ENCODE measurements at regions not wholly inside any gene's neighbourhood (a gene's known extent, or its start where the extent isn't known, plus 50 kb on each side); places are given as distances from the start of the nearest gene placed in this dataset.

DNA sequence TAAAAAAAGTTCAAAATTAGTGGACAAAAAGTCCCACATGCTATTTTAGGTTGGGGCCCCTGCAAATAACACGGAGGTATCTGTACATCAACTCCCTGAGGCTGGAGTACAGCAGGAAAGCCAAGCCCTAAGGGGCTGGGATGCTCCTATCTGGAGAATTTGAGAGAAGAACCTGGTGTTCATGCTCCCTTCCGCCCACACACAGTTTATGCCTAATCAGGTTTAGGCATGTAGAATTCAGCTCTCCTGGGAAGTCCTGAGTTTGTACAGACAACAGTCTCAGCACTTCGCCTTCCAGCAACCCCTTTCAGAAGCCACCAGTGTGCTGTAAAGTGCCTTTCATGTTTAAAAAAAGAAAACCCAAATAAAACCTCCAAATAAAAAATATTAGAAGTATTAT, 237.3 kb upstream of the GRIP1 start:
- DNase-seq: no peak

DNA sequence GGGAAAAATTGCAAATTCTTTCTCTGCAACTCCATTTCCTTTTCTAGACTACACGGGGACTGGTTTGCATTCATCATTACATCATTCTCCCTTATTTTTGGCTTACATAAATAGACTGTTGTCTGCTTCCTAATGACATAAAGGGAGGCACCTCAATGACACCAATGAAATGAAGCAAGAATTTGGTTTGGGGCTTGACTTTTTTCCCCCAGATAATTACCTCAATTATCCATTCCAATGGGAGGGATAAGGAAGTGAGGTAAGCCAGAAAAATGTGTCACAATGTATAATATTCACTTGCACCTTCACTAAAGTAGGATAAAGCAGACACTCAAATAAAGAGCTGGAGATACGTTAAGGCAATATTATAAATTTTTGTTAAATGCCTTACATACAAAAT, 240.6 kb upstream of the GRIP1 start:
- DNase-seq: no peak

DNA sequence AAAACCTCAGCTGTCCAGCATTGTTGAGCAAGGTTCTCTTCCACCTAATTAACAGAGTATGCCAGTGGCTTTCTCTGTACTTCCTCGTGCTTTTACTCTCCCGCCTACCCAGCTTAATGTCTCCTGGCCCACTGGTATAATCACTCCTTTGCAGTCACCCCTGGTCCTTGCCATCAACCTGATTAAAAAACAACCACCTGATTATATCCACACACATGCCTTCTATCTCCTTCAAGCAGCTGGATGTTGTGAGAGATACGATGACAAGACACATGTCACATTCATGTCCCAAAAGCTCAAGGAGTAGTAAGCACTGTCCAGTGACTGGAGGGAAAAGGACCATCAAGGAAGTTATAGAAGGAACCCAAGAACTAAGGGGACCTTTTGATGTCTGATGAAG, 241.3 kb upstream of the GRIP1 start:
- no peak for DNase-seq

DNA sequence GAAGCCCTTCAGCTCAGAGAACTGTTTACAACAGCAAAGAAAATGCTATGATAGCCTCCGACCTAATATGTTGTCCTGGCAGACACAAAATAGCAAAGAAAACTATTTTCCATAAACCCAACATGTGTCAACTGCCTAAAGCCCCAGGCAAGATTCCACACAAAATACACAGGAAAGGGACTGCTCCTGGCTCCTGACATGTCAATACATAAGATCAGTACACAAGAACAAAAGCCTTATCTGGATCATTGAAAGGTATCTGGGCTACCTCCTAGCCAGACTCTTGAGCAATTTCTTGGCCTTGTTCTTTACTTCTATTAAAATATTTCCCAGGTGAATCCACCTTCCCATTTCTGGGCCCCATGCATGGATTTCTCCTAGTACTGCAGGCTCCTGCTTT, 242.3 kb upstream of the GRIP1 start:
- DNase-seq: no peak

DNA sequence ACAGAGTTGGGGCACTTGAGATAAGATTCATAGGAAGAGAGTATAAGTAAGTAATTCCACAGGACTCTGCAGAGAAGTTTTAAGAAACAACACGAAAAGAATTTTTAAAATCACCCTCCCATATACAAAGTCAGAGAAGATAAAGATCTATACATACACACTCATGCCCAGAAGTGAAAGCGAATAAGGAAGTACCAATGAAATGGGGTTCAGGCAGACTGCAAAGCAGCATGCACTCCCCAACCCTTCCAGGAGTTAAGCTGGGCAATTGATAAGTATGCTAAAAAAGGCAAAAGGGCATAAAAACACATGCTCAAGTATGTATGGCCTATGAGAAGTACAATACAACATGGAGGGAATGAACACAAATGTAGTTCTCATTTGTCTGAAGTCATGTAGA, 246.2 kb upstream of the GRIP1 start:
- DNase-seq: no peak

DNA sequence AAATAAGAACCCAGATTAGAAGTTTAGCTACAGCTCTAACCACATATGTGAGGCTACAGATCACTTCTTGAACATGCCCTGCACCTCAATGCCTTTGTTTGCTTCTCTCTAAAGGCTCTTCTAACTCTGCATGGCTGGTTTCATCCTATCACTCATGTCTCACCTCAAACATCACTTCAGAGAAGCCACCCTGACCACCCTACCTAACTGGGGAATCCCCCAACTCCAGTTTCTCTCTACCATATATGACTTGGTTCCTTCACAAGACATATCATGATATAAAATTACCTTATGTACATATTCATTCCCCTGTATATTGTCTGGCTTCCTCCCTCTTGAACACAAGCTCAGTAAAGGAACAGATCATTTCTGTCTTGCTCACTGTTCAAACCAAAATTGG, 250.2 kb upstream of the GRIP1 start:
- no peak for DNase-seq

DNA sequence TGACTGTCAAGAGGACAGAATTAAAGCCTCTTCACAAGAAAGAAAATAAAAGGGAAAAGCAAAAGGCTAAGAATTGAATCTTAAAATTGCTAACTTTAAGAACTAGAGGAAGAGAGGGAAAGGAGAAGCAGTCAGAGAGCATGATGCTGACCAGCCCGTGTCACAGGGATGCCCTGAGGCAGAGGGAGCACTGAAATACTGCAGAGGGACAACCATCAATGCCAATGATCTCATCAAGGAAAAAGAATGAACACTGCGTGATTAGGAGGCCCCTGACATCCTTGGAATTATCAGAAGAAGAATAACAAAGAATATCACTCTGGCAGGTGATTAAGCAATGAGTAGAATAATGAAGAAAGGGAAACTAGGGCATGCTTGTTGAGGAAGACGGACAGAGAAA, 252.2 kb upstream of the GRIP1 start:
- no peak for DNase-seq

DNA sequence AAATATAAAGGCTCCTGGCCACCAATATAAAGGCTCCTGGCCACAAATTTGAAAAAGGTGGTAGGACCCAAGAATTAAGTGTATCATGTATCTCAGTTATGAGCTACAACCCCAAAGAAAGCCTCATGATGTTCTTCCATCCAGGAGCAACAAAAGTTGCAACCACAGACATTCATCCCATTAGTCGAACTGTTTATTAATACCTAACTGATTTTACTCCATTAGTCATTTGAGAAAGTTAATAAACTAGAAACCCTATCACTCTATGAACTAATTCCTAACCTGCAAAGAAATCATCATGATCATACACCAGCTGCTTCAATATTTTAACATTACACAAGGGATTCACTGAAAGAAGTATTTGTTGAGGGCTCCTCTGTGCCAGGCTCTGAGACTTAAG, 253.2 kb upstream of the GRIP1 start:
- no peak for DNase-seq

DNA sequence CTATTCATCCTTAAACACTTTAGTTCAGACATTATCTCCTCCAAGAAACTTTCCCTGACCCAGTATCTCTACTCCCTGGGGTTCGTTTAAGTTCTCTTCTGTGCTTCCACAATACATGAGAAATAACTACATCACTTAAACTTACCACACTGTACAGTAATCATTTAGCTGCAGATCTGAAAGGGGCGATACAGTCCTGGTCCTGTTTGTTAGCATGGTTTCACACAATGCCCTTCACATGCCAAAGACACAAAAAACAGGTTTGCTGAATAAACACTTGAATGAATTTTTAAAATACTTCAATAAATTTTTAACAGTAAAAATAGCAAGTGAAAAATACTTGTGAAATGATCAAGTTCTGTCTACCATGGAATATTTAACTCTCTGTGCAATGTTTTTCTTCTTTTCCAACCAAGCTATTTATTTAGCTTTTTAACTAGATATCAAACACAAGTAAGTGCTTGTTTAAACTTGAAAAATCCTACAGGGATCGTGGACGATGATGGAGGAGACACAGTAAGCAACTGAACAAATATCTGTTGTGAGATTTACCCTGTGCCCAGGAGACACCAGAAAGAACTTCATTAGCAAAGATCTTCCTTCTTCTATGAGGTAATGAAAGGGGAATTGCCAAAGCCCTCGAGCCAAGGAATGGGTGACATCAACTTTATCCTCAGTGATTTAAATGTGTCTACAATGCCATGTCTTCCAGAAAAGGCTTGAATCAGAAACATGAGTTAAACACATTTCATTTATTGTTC, 255.6 kb upstream of the GRIP1 start:
- DNase-seq: no peak

DNA sequence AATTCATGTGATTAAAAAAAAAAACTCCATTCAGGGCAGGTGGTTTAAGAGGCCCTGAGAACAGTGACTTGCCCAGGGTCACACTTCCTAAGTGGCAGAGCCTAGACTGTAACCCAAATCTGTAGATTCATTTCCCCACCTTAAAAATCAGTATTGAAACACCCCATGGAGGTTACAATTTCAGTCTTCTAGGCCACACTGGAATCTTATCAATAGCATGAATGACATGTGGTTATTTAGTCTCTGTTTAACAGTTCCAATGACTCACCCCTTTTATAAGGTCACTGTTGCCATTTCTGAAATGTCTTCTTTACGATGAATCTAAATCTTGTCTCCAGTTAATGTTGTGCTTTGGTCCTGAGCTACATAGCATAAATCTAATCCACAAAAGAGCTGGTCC, 262.3 kb upstream of the GRIP1 start:
- DNase-seq: no peak

DNA sequence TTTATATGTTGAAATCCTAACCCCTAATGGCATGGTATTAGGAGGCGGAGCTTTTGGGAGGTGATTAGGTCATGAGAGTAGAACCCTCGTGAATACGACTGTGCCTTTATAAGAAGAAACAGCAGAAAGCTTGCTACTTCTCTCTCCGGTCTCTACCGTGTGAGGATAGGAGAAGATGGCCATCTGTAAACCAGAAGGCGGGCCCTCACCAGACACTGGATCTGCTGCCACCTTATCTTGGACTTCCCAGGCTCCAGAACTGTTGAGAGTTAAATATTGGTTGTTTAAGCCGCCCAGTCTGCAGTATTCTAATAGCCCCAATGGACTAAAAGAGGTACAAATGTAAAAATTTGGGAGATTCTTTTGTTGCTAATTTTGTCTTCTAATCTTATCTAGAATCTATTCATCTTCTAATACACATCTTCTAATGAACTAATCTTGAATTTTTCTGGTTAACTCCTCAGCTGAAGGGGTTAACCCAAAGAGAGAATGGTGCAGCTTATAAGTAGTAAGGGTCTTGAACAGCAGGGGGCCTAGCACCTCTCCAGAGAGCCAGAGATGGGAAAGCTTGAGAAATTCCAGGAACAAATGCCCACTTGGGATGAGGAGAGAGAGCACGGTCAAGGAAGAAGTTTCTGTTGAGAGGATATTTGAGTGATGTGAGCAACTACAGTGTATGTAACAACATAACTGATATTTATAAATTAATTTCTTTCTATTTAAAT, 264.0 kb upstream of the GRIP1 start:
- no peak for DNase-seq

DNA sequence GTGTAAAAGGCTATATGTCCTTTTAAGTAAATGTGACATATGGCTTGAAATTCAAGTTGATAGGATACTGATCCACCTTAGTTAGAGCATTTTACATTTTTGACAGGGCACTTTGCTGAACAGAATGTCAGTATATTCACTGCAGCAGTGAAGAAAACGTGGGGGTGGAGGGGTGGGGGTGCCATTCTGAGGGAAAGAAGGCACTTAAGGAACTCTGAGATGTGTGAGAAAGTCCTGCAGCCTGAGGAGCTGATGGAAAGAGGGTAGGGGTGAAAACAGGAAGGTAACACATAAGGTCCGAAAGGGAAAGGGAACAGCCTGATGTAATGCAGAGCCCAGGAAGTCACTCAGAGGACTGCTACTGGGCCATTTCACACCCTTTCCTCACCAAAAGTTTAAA, 265.5 kb upstream of the GRIP1 start:
- DNase-seq: no peak

DNA sequence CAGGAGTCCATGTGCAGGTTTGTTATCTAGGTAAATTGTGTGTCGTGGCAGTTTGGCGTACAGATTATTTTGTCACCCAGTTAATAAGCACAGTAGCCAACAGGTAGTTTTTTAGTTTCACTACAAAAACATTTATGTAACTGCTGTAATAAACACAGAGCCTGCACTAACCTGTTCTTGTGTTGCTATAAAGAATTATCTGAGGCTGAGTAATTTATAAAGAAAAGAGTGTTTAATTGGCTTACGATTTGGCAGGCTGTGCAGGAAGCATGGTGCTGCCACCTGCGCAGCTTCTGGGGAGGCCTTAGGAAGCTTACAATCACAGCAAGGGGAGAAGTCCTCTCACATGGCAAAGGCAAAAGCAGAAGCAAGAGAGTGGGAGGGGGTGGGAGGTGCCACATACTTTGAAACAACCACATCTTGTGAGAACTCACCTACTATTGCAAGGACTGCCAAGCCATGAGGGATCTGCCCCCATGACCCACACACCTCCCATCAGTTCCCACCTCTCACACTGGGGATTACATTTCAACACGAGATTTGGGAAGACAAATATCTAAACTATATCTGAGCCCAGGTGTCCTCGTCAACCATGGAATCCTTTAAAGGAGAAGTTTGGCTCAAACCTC, 266.4 kb upstream of the GRIP1 start:
- DNase-seq: no peak

DNA sequence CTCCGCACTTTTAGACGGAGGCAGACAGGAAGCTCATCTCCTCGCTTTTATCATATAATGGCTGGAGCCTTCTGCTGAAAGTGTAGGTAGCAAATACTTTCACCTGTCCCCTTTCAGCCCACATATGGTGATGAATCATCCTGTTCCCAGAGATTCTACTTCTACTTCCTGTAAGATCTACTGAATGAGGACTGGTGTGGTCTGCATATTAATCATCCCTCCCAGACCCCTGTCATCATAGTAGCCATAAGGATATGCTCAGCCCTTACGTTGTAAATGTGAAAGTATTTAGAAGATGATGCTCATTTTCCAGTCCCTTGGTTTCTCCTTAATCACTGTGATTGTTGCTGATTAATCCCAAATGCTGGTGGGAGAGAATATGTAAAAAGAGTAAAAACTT, 268.2 kb upstream of the GRIP1 start:
- DNase-seq: no peak

DNA sequence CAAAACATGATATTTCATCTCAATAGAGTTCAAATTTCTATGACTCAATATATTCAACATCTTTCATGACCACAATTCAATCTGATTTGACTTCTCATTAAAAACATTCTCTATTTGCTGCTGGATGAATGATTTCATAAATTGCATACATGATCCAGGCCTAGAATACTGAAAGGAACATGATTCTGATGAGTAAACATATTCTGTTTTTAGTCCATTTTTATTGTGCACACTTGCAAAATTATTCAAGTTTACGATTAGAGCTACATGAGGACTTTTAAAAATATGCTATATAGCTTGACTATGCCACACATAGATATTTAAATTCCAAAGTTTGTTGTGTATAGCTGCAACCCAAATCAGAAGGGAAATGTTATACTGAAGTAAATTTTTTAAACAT, 273.8 kb upstream of the GRIP1 start:
- no peak for DNase-seq

DNA sequence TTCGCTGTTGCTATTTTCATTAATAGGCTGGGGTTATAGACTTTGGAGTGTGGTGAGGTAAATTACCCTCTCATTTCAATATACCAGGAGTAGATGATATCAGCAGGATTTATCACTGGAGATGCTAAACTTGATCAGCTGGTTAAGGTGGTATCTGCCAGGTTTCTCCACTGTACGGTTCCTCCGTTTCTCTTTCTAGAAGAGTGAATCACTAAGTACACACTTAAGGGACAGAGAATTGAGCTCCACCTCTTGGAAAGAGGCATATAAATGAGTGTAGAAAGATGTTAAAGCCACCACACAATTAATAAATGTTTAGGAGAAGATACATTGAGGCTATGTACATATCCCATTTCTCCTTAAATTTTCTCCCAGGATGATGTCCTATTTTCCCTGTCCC, 277.4 kb upstream of the GRIP1 start:
- DNase-seq: no peak

DNA sequence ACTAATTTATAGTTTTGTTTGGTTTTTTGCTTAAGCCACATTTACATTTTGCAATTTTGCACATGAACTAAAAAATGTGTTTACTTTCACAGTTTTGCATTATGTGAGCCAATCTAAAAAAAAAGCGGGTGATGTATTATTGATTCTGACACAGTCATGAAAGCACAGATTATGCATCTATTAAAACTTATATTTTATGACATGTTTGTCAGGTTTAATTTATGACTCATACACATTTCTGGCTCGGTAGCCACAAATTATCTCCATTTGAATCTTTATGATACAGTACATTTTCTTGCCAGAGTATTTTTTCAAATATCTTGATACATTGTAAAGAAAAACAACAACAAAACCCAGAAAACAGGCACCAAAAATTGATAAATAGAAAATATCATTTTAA, 280.4 kb upstream of the GRIP1 start:
- DNase-seq: no peak

DNA sequence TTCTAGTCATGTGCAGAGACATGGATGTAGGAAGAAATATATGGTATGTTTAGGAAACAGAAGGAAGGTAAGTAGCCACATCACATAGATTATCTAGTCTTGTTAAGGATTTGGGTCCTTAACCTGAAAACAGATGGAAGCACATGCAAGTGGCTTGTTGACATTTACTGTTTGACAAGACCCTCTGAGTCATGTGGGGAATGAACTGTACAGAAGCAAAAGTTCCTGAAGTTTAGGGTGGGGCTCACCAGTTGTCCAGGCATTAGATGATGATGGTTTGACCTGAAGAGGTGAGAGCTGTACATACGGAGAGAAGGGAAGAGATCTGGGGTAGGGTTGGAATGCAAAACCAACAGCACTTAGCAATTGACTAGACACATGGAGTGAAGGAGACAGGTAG, 281.1 kb upstream of the GRIP1 start:
- no peak for DNase-seq

DNA sequence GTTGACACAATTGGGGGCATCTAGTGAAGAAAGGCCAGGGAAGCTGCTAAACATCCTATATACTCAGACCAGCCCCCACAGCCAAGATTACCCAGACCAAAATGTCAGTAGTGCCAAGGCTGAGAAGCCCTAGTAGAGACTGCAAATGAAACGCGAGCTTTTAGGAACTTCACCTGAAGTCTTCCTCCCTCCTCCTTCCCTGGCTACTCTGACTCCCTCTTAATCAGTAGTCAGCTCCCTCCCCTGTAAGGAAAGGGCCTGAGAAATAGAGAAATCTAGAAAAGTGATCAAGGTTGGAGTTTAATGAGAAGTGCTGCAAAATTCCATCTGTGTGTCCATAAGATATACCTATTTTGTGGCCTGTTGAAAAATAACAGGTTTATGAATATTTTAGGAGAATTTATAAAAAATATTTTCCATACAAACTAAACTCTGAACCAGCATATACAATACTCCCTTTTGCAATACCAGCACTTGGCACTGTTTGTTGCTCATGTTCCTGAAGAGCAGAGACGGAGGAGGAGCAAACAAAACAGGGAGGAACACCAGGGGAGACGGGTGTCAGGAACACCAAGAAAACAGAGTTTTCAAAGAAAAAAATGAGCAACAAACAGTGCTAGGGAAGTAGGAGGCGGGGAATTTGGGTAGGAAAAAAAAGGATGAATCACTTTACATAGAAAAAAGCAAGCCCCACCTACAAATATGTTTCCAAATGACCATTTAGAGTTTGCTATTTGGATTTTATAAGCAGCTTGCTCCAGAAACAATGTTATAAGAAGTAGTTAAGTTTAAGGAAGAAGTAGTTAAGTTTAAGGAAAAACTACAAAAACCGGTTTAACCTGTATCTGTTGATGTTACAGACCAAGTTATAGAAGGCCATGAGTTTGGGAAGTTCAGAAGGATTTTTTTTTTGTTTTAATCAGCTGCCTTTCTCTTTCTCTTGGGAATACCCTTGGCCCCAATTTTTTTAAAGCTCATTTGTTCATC, 282.1 kb upstream of the GRIP1 start:
- no peak for DNase-seq

DNA sequence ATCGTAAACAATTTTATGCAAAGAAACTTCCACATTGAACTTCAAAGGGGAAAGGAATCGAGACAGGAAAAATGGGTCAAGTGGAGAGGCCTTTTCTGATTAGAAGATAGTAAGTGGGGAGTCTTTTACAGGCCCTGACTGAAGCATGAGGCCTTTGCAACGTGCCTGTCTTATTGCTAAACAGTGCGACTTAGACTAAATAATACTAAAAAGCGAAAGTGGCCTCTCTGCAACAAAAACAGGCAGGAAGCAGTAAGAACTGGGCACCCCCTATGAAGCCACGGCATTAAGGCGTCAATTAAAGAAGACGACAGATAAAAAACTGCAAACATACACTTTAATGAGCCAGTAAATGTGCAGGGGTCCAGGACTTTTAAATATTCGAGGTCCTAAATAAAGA, 283.4 kb upstream of the GRIP1 start:
- DNase-seq: no peak

DNA sequence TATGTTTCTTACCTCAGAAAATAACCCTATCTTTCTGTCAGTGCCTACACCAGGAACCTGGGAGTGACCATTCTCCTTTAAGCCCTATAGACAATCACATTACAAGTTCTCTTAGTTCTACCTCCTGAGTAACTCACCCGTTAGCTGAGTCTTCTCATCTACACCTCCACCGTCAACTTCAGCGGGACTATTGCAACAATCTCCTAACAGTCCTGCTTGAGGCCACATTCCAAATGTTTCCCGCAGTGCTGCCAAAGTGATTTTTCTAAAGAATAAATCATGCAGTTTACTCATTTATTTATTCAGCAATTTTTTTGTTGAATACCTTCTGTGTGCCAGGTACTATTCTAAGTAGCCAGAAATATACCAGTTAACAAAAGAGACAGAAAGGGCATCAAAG, 285.0 kb upstream of the GRIP1 start:
- no peak for DNase-seq

DNA sequence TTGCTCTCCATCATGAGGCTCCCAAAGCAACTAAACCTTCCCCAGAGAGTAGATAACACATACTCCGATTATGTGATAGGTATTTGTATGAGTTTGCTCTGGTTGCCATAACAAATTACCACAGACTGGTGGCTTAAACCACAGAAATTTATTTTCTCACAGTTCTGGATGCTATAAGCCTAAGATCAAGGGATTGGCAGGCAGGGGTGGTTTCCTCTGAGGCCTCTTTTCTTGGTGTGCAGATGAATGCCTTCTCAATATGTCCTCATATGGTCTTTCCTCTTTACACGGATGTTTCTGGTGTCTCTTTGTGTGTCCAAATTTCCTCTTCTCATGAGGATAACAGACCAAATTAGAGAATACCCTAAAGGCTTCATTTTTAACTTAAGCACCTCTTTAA, 285.8 kb upstream of the GRIP1 start:
- no peak for DNase-seq

DNA sequence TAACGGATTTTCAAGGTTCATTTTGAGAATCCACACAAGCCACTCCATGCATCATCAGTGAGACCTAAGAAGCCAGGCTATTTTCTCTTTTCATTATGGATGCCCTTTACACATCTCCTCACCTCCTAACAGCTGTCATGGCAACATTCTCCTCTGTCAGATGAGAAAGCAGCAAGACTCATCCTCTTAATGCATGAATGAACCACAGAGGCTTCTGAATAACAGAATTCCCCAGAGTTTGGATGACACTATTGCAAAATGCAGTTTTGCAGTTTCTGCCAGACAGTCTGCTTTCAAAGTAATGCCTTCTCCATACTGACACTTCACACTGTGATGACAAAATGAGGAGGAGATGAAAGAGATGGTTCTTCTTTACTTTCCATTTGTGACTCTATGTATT, 286.7 kb upstream of the GRIP1 start:
- no peak for DNase-seq
